Endothelial cell (in vitro differentiated cells): ENCODE measurements at regions not wholly inside any gene's neighbourhood (a gene's known extent, or its start where the extent isn't known, plus 50 kb on each side); places are given as distances from the start of the nearest gene placed in this dataset.

ENCODE experiments used
- DNase-seq: peaks from one replicate; pipeline ENCODE4 v3.0.0; 2021; ENCODE audit warnings: low spot score
- H3K27ac Mint-ChIP-seq: one replicate; pipeline ENCODE4 v1.8.0; 2021; ENCODE audit warnings: mixed read lengths, inconsistent platforms; ENCODE audit not compliant: unreplicated experiment
- H3K27me3 Mint-ChIP-seq: one replicate; pipeline ENCODE4 v1.8.0; 2021; ENCODE audit warnings: mild to moderate bottlenecking, moderate library complexity, mixed read lengths, inconsistent platforms; ENCODE audit not compliant: unreplicated experiment
- H3K36me3 Mint-ChIP-seq: one replicate; pipeline ENCODE4 v1.8.0; 2021; ENCODE audit warnings: mild to moderate bottlenecking, low read depth, mixed read lengths, inconsistent platforms; ENCODE audit not compliant: unreplicated experiment
- H3K4me1 Mint-ChIP-seq: one replicate; pipeline ENCODE4 v1.8.0; 2021; ENCODE audit warnings: mild to moderate bottlenecking, mixed read lengths, inconsistent platforms; ENCODE audit not compliant: unreplicated experiment
- H3K4me3 Mint-ChIP-seq: one replicate; pipeline ENCODE4 v1.8.0; 2021; ENCODE audit warnings: mild to moderate bottlenecking, mixed read lengths, inconsistent platforms; ENCODE audit not compliant: unreplicated experiment
- H3K9me3 Mint-ChIP-seq: one replicate; pipeline ENCODE4 v1.8.0; 2021; ENCODE audit warnings: mixed read lengths, inconsistent platforms; ENCODE audit not compliant: unreplicated experiment
- CTCF ChIP-seq: fragments of 200-600 bp; sonication (generic); IDR thresholded peaks from one replicate; pipeline ENCODE4 v1.5.0; 2021; ENCODE audit warnings: antibody characterized with exemption; ENCODE audit not compliant: unreplicated experiment

GRCh38 chr6:21447987-21448386 is 145.6 kb upstream of the SOX4 start:
- Mint-ChIP-seq H3K36me3 (no peaks in the 10 kb centered on the region), H3K9me3 (no peaks in the 10 kb centered on the region), H3K27ac (no peak overlapping the region), H3K27me3 (no peaks in the 10 kb centered on the region), H3K4me3 (no peak overlapping the region), H3K4me1 (no peaks in the 10 kb centered on the region)
- no peak for TF ChIP-seq CTCF
- DNase-seq: no peak

GRCh38 chr6:21448485-21449109 is 145.0 kb upstream of the SOX4 start:
- Mint-ChIP-seq H3K36me3 (no peaks in the 10 kb centered on the region), H3K27me3 (no peaks in the 10 kb centered on the region), H3K27ac (no peak overlapping the region), H3K4me3 (no peak overlapping the region), H3K4me1 (no peaks in the 10 kb centered on the region), H3K9me3 (no peaks in the 10 kb centered on the region)
- no peak for DNase-seq
- no peak for TF ChIP-seq CTCF

GRCh38 chr6:21450149-21450548 is 143.4 kb upstream of the SOX4 start:
- no peaks in the 10 kb centered on the region for H3K9me3 Mint-ChIP-seq
- no peak overlapping the region for H3K27ac Mint-ChIP-seq
- H3K27me3 Mint-ChIP-seq: no peaks in the 10 kb centered on the region
- DNase-seq: no peak
- H3K4me3 Mint-ChIP-seq: no peak overlapping the region
- no peaks in the 10 kb centered on the region for H3K36me3 Mint-ChIP-seq
- no peak for TF ChIP-seq CTCF
- no peaks in the 10 kb centered on the region for H3K4me1 Mint-ChIP-seq

GRCh38 chr6:21450628-21451027 is 142.9 kb upstream of the SOX4 start:
- H3K4me1 Mint-ChIP-seq: no peaks in the 10 kb centered on the region
- H3K9me3 Mint-ChIP-seq: no peaks in the 10 kb centered on the region

More at GRCh38 chr6:21450628-21451027, 142.9 kb upstream of the SOX4 start:
- Mint-ChIP-seq H3K27ac (no peak overlapping the region), H3K27me3 (no peaks in the 10 kb centered on the region), H3K4me3 (no peak overlapping the region), H3K36me3 (no peaks in the 10 kb centered on the region)
- no peak for DNase-seq
- TF ChIP-seq CTCF: no peak
